Spleen (tissue), 11 donors: ENCODE measurements at regions not wholly inside any gene's neighbourhood (a gene's known extent, or its start where the extent isn't known, plus 50 kb on each side); places are given as distances from the start of the nearest gene placed in this dataset.

Experiments used
- DNase-seq: peaks from one replicate; pipeline ENCODE4 v3.0.0-alpha.2; 2020
- H3K27ac ChIP-seq, 8 donors: fragments of 200-600 bp; sonication (generic) in 7 of 8; 1 replicate in 4 of 8; 2 replicates in 4 of 8; pipeline versions ENCODE4 v1.5.0 to v1.8.0; 2016 to 2021; ENCODE audit warnings: inconsistent platforms in 4 of 8, mild to moderate bottlenecking in 4 of 8, moderate library complexity in 1 of 8
- H3K27me3 ChIP-seq, 7 donors: fragments of 200-600 bp; sonication (generic) in 6 of 7; replicated peaks in 1 of 7; 1 replicate in 4 of 7; 2 replicates in 3 of 7; pipeline versions ENCODE4 v1.5.0 to v1.8.0; 2016 to 2021; ENCODE audit warnings: inconsistent platforms in 3 of 7, mild to moderate bottlenecking in 1 of 7
- H3K36me3 ChIP-seq, 6 donors: fragments of 200-600 bp; sonication (generic) in 5 of 6; 1 replicate in 4 of 6; 2 replicates in 2 of 6; pipeline versions ENCODE4 v1.5.0 to v1.8.0; 2016 to 2021; ENCODE audit warnings: inconsistent platforms in 2 of 6
- H3K4me1 ChIP-seq, 6 donors: fragments of 200-600 bp; sonication (generic) in 5 of 6; 1 replicate in 3 of 6; 2 replicates in 3 of 6; pipeline versions ENCODE4 v1.5.0 to v1.8.0; 2016 to 2021; ENCODE audit warnings: inconsistent platforms in 3 of 6
- H3K4me3 ChIP-seq, 8 donors: fragments of 200-600 bp; sonication (generic) in 7 of 8; 1 replicate in 4 of 8; 2 replicates in 4 of 8; pipeline versions ENCODE4 v1.5.0 to v1.8.0; 2016 to 2021; ENCODE audit warnings: inconsistent platforms in 4 of 8, mild to moderate bottlenecking in 4 of 8, moderate library complexity in 2 of 8
- H3K9me3 ChIP-seq, 8 donors: fragments of 200-600 bp; sonication (generic) in 7 of 8; 1 replicate in 4 of 8; 2 replicates in 4 of 8; pipeline versions ENCODE4 v1.5.0 to v1.8.0; 2016 to 2021; ENCODE audit warnings: inconsistent platforms in 4 of 8
- POLR2A ChIP-seq, 3 donors: fragments of 450-650 bp; IDR thresholded peaks; one replicate each; pipeline ENCODE4 v1.5.1; 2017; ENCODE audit warnings: antibody characterized with exemption in 3 of 3, mild to moderate bottlenecking in 1 of 3
- POLR2AphosphoS5 ChIP-seq, 3 donors: sonication (generic); formaldehyde crosslinking; IDR thresholded peaks; one replicate each; pipeline ENCODE4 v1.5.1; 2017; ENCODE audit warnings: antibody characterized with exemption in 3 of 3
- WGBS, 5 donors: extraction: QIAGEN DNeasy Blood & Tissue Kit in 3 of 5; methylation state at CpG; one replicate each; pipeline versions ENCODE4 v1.1.5 to v1.1.7; 2013 to 2018; 5-methylcytosine and 5-hydroxymethylcytosine counted together
- intact Hi-C: fragments of 100-400 bp; cut with DNase I; formaldehyde crosslinking; loops from one replicate; pipeline ENCODE4 v1.15.0; 2023; ENCODE audit warnings: low total_unique reads
- TF ChIP-seq, protein P1 (sequence below), 11 experiments: fragments of 200-600 bp in 7 of 11; fragments of 450-650 bp in 4 of 11; sonication (generic) in 4 of 11; IDR thresholded peaks in 8 of 11; conservative IDR thresholded peaks in 3 of 11; 1 replicate in 7 of 11; 2 replicates in 4 of 11; pipeline versions ENCODE4 v1.4.0 to v1.8.0; 2016 to 2021; ENCODE audit warnings: antibody characterized with exemption in 11 of 11, inconsistent platforms in 4 of 11, mild to moderate bottlenecking in 1 of 11
- donor health status: healthy with polysubstance abuse.
- donor health status: DM: no; HTN: no; CAD: no; lungs with moderate emphysema.
- donor health status: DM: no; HTN: no; CAD: no.
- donor health status: Bipolar disorder and iron deficiency.
- donor health status: healthy.
- donor health status: DM: no; HTN: no; CAD: no.
- donor health status: DM: yes; HTN: yes; CAD: no.

DNA sequence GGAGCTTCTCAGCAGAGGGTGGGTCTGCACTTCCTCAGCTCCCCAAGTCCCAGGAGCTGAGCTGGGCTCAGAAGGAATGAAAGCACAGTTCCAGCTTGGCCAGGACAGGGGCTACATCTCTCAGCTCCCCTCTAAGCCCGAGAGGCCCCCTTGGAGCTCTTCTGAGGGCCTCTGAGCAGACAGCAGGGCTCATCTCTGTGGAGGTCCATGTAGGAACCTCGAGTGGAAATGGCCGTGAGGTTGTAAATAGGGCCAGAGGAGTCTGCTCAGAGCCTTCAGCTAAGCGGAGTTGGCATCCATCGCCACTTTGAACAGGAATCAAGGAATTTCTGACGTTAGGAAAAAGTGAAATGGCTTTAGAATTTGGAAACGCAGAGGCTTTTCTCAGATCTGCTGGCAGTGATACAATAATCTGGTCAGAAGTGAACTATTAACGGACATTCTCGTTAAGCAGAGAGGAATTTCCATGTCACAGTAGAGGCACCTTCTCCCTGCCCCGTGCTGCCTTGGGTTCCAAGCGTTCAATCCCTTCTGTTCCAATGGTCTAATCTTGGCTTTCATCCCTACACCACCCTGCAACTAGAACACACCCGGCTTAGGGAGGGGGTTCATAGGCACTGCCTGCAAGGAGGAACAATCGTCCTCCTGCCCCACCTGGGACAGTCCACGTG, 213.9 kb downstream of the NDUFA10 start:
- H3K27ac ChIP-seq = no peak overlapping the region
- no peak for TF ChIP-seq POLR2AphosphoS5 (IDR thresholded peaks at IDR 0.05)
- TF ChIP-seq POLR2A (IDR thresholded peaks at IDR 0.05) = no peak
- TF ChIP-seq, protein P1, sequence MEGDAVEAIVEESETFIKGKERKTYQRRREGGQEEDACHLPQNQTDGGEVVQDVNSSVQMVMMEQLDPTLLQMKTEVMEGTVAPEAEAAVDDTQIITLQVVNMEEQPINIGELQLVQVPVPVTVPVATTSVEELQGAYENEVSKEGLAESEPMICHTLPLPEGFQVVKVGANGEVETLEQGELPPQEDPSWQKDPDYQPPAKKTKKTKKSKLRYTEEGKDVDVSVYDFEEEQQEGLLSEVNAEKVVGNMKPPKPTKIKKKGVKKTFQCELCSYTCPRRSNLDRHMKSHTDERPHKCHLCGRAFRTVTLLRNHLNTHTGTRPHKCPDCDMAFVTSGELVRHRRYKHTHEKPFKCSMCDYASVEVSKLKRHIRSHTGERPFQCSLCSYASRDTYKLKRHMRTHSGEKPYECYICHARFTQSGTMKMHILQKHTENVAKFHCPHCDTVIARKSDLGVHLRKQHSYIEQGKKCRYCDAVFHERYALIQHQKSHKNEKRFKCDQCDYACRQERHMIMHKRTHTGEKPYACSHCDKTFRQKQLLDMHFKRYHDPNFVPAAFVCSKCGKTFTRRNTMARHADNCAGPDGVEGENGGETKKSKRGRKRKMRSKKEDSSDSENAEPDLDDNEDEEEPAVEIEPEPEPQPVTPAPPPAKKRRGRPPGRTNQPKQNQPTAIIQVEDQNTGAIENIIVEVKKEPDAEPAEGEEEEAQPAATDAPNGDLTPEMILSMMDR (IDR thresholded peaks at IDR 0.05 in 8 of 11, conservative IDR thresholded peaks at IDR 0.05 in 3 of 11) = no peak
- DNase-seq = peak; percentile 45
- no peaks in the 10 kb centered on the region for H3K4me1 ChIP-seq
- no peak overlapping the region for H3K4me3 ChIP-seq
- H3K27me3 ChIP-seq = peaks cover 0 to 15% (median 0%) of the 10 kb centered on the region in 7 donors
- H3K36me3 ChIP-seq = no peaks in the 10 kb centered on the region
- WGBS, 5 donors = 74 to 84% (median 81%) methylated on average over 14 of the region's 14 CpGs
- intact Hi-C loops = no loop called here
- no peaks in the 10 kb centered on the region for H3K9me3 ChIP-seq

DNA sequence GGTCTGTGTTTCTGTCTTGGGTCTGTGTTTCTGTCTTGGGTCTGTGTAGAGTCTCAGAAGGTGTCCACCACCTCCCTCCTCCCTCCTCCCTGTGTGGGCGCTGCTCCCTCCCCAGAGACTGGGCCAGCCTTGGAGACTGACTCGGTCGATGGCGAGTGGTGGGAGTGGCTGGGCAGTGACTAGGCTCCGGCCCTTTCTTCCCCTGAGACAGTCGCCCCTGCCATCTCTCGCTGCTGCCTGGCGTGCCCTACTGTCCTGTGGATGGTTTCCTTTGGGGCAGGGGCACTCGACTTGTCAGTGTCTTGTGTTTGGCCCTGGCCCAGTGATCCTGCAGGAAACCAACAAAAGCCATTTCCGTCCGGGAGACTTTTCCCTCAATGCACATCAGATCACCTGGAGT, 215.8 kb downstream of the NDUFA10 start:
- intact Hi-C loops = no loop called here
- WGBS, 5 donors = 51 to 79% (median 68%) methylated on average over 10 to 11 of the region's 11 CpGs
- Histone ChIP-seq H3K27ac (no peak overlapping the region), H3K4me1 (no peaks in the 10 kb centered on the region), H3K9me3 (no peaks in the 10 kb centered on the region), H3K27me3 (peaks cover 0 to 10% (median 0%) of the 10 kb centered on the region in 7 donors), H3K36me3 (no peaks in the 10 kb centered on the region), H3K4me3 (no peak overlapping the region)
- TF ChIP-seq POLR2AphosphoS5 (IDR thresholded peaks at IDR 0.05) (no peak), POLR2A (IDR thresholded peaks at IDR 0.05) (no peak)
- TF ChIP-seq, protein P1 (IDR thresholded peaks at IDR 0.05 in 8 of 11, conservative IDR thresholded peaks at IDR 0.05 in 3 of 11) = no peak
- DNase-seq = peak; percentile 52

DNA sequence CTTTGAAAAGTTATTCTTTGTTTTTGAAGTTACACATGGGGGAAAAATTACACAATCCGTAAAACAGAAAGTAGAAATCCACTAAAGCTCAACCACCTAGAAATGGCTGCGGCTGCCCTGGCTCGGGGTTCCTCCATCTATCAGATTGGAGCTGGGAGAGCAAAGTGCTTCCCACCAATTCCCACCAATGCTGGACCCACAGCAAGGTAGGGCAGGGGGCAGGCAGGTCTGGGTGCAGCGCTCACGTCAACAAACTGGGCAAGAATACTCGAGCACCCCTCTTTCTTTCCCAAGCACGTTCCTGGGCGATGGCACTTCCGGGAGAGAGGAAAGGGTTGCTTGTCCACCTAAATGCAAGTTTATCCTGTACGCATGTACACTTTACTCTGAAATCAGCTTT, 217.6 kb downstream of the NDUFA10 start:
- 90 to 96% (median 95%) methylated on average over 10 of the region's 10 CpGs for WGBS, 5 donors
- H3K9me3 ChIP-seq = no peaks in the 10 kb centered on the region
- no peak overlapping the region for H3K4me3 ChIP-seq
- no peaks in the 10 kb centered on the region for H3K27me3 ChIP-seq
- peak; percentile 40 for DNase-seq
- no peaks in the 10 kb centered on the region for H3K36me3 ChIP-seq
- H3K27ac ChIP-seq = no peak overlapping the region
- TF ChIP-seq POLR2A (IDR thresholded peaks at IDR 0.05) (no peak), POLR2AphosphoS5 (IDR thresholded peaks at IDR 0.05) (no peak)
- TF ChIP-seq, protein P1 (IDR thresholded peaks at IDR 0.05 in 8 of 11, conservative IDR thresholded peaks at IDR 0.05 in 3 of 11) = no peak
- H3K4me1 ChIP-seq = no peaks in the 10 kb centered on the region
- intact Hi-C loops = no loop called here

DNA sequence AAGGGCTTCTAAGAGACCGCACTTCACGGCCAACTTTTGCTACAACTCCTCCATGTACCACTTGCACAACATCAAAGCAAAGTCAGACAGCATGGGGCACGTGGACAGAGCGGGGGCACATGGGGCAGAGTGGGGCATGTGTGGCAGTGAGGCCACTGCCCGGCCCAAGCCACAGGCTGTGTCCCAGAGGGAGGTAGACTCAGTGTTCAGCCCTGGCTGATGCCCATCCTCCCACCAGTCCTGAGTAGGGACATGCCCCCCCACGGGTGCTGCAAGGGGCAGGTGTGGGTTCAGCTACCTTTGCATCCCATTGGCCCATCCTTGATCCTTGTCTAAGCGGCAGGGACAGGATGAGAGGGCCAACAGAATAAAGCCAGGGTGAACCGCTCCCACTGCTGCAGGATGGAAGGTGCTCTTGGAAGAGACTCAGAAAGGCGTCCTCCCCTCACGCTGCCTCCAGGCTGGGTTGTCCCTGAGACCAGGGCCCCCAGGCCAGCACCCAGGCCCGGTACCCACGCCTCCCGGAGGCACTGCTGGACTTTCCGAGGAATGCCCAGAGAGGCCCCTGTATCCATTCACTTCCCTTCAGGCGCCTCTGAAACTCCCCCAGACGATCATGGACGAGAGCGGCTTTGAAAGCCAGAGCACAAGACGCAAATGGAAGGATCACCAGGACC, 218.2 kb downstream of the NDUFA10 start:
- intact Hi-C loops = no loop called here
- Histone ChIP-seq H3K4me1 (no peaks in the 10 kb centered on the region), H3K27me3 (no peaks in the 10 kb centered on the region), H3K9me3 (no peaks in the 10 kb centered on the region), H3K4me3 (no peak overlapping the region), H3K36me3 (no peaks in the 10 kb centered on the region), H3K27ac (no peak overlapping the region)
- 83 to 90% (median 88%) methylated on average over 15 to 19 of the region's 19 CpGs for WGBS, 5 donors
- no peak for DNase-seq
- TF ChIP-seq POLR2AphosphoS5 (IDR thresholded peaks at IDR 0.05) (no peak), POLR2A (IDR thresholded peaks at IDR 0.05) (no peak)
- TF ChIP-seq, protein P1 (IDR thresholded peaks at IDR 0.05 in 8 of 11, conservative IDR thresholded peaks at IDR 0.05 in 3 of 11) = no peak
